ENCODE measurements at regions not wholly inside any gene's neighbourhood (a gene's known extent, or its start where the extent isn't known, plus 50 kb on each side); places are given as distances from the start of the nearest gene placed in this dataset.

GRCh38 chr15:47218295-47218694, 499.0 kb upstream of the SEMA6D start:
- no peak for TF ChIP-seq TCF7L2 (IDR thresholded peaks at IDR 0.05; ENCODE audit: low read depth, low read length)
- no peak for TF ChIP-seq POLR2AphosphoS5 (IDR thresholded peaks at IDR 0.05; ENCODE audit: low read depth, low read length)
- TF ChIP-seq SIN3A (IDR thresholded peaks at IDR 0.05; ENCODE audit: borderline replicate concordance, insufficient read depth, low read depth, low read length) = no peak
- TF ChIP-seq CTCF (IDR thresholded peaks at IDR 0.05) = no peak
- TF ChIP-seq REST (IDR thresholded peaks at IDR 0.05; ENCODE audit: insufficient read depth in 1 of 2, low read depth in 2 of 2, low read length in 1 of 2) = no peak
- POLR2A ChIA-PET = no interaction called here
- intact Hi-C loops (cut with micrococcal nuclease; ENCODE audit: unreplicated experiment) (no loop called here), in situ Hi-C loops (cut with HindIII; ENCODE audit: low pct_unique_long_range_greater_than_20kb, low sequenced_read_pairs) (no loop called here)
- DNase-seq (ENCODE audit: low read depth, low spot score) = no peak
- H3K4me1 ChIP-seq (ENCODE audit: control insufficient read depth, insufficient read depth, low read length) = no peaks in the 10 kb centered on the region
- no TSS peak for BruUV-seq (replicated peaks)
- no peak overlapping the region for H3K27ac ChIP-seq (ENCODE audit: low read length)
- no peaks in the 10 kb centered on the region for H3K36me3 ChIP-seq (ENCODE audit: control insufficient read depth, insufficient read depth, low read length)
- no peak overlapping the region for H3K4me3 ChIP-seq (ENCODE audit: low read depth in 2 of 2, low read length in 2 of 2)
- no peak for ATAC-seq
- no peaks in the 10 kb centered on the region for H3K9me3 ChIP-seq (ENCODE audit: control insufficient read depth, insufficient read depth, low read depth, low read length)
- H3K27me3 ChIP-seq (ENCODE audit: control insufficient read depth, insufficient read depth, low read length) = no peaks in the 10 kb centered on the region
- CTCF ChIA-PET = no interaction called here

GRCh38 chr15:47244361-47244760, 472.9 kb upstream of the SEMA6D start:
- Histone ChIP-seq H3K9me3 (ENCODE audit: control insufficient read depth, insufficient read depth, low read depth, low read length) (no peaks in the 10 kb centered on the region), H3K27ac (ENCODE audit: low read length) (no peak overlapping the region), H3K36me3 (ENCODE audit: control insufficient read depth, insufficient read depth, low read length) (no peaks in the 10 kb centered on the region), H3K27me3 (ENCODE audit: control insufficient read depth, insufficient read depth, low read length) (no peaks in the 10 kb centered on the region), H3K4me3 (ENCODE audit: low read depth in 2 of 2, low read length in 2 of 2) (no peak overlapping the region), H3K4me1 (ENCODE audit: control insufficient read depth, insufficient read depth, low read length) (no peaks in the 10 kb centered on the region)
- no peak for DNase-seq (ENCODE audit: low read depth, low spot score)
- TF ChIP-seq TCF7L2 (IDR thresholded peaks at IDR 0.05; ENCODE audit: low read depth, low read length) (no peak), REST (IDR thresholded peaks at IDR 0.05; ENCODE audit: insufficient read depth in 1 of 2, low read depth in 2 of 2, low read length in 1 of 2) (no peak), POLR2AphosphoS5 (IDR thresholded peaks at IDR 0.05; ENCODE audit: low read depth, low read length) (no peak), SIN3A (IDR thresholded peaks at IDR 0.05; ENCODE audit: borderline replicate concordance, insufficient read depth, low read depth, low read length) (no peak), CTCF (IDR thresholded peaks at IDR 0.05) (no peak)
- POLR2A ChIA-PET = no interaction called here
- intact Hi-C loops (cut with micrococcal nuclease; ENCODE audit: unreplicated experiment) (no loop called here), in situ Hi-C loops (cut with HindIII; ENCODE audit: low pct_unique_long_range_greater_than_20kb, low sequenced_read_pairs) (no loop called here)
- no TSS peak for BruUV-seq (replicated peaks)
- CTCF ChIA-PET = no interaction called here
- no peak for ATAC-seq
